Adrenal gland (tissue), 5 donors: ENCODE measurements at regions not wholly inside any gene's neighbourhood (a gene's known extent, or its start where the extent isn't known, plus 50 kb on each side); places are given as distances from the start of the nearest gene placed in this dataset.

Experiments
- POLR2A ChIP-seq, 2 donors: fragments of 450-650 bp; IDR thresholded peaks; one replicate each; pipeline ENCODE4 v1.6.1; 2017; ENCODE audit warnings: antibody characterized with exemption in 2 of 2, mild to moderate bottlenecking in 2 of 2, moderate library complexity in 1 of 2
- TF ChIP-seq, protein P1 (sequence below), 6 experiments: fragments of 450-650 bp in 4 of 6; fragments of 200-600 bp in 2 of 6; sonication (generic) in 1 of 6; IDR thresholded peaks; 1 replicate in 5 of 6; 2 replicates in 1 of 6; pipeline versions ENCODE4 v1.5.1 to v1.8.0; 2016 to 2021; ENCODE audit warnings: antibody characterized with exemption in 6 of 6, mild to moderate bottlenecking in 2 of 6, moderate library complexity in 1 of 6
- donor health status: DM: no; HTN: no; CAD: no.

DNA sequence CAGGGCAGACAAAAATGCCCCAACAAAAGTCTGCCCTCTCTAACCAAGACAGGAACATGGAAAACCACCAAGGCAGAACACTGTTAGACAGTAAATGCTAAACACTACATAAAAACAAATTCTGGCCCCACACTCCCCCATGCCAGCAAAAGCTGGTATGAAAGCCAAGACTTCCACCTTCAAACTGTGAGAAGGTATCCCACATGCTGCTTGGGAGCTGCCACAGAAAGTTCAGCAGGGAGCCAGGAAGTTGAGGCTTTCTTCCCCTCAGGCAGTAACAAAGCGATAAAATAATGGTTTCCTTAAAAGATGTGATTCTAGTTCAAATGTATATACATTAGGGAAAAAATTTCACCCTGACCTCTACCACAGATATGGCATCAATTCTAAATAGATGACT lies 770.4 kb upstream of the NDST4 start:
- no peak for TF ChIP-seq POLR2A (IDR thresholded peaks at IDR 0.05)
- TF ChIP-seq, protein P1, sequence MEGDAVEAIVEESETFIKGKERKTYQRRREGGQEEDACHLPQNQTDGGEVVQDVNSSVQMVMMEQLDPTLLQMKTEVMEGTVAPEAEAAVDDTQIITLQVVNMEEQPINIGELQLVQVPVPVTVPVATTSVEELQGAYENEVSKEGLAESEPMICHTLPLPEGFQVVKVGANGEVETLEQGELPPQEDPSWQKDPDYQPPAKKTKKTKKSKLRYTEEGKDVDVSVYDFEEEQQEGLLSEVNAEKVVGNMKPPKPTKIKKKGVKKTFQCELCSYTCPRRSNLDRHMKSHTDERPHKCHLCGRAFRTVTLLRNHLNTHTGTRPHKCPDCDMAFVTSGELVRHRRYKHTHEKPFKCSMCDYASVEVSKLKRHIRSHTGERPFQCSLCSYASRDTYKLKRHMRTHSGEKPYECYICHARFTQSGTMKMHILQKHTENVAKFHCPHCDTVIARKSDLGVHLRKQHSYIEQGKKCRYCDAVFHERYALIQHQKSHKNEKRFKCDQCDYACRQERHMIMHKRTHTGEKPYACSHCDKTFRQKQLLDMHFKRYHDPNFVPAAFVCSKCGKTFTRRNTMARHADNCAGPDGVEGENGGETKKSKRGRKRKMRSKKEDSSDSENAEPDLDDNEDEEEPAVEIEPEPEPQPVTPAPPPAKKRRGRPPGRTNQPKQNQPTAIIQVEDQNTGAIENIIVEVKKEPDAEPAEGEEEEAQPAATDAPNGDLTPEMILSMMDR (IDR thresholded peaks at IDR 0.05): no peak
